Stimulated activated memory B cell treated with anti-CD40 and anti-IgM and Interleukin-4, amounts not matched to agents 10 μg/mL and 1 μg/mL and 100 μg/mL, for 72 hours (primary cell): ENCODE measurements at regions not wholly inside any gene's neighbourhood (a gene's known extent, or its start where the extent isn't known, plus 50 kb on each side); places are given as distances from the start of the nearest gene placed in this dataset.

Source experiments
- ATAC-seq: fragments of 150-1000 bp; cut with Tn5 transposase; 2 replicates; pipeline ENCODE4 v1.10.0; 2021
- H3K27ac Mint-ChIP-seq: one replicate; pipeline ENCODE4 v1.8.0; 2022; ENCODE audit warnings: mild to moderate bottlenecking, mixed read lengths
- H3K27me3 Mint-ChIP-seq: one replicate; pipeline ENCODE4 v1.8.0; 2022; ENCODE audit warnings: mixed read lengths
- H3K36me3 Mint-ChIP-seq: one replicate; pipeline ENCODE4 v1.8.0; 2022; ENCODE audit warnings: mixed read lengths
- H3K4me1 Mint-ChIP-seq: one replicate; pipeline ENCODE4 v1.8.0; 2022; ENCODE audit warnings: mixed read lengths
- H3K4me3 Mint-ChIP-seq: one replicate; pipeline ENCODE4 v1.8.0; 2022; ENCODE audit warnings: mild to moderate bottlenecking, moderate library complexity, mixed read lengths
- H3K9me3 Mint-ChIP-seq: one replicate; pipeline ENCODE4 v1.8.0; 2022; ENCODE audit warnings: mixed read lengths

GRCh38 chr15:72947709-72948108 lies 104.6 kb upstream of the NEO1 start:
- ATAC-seq, result no peak
- no peak overlapping the region for H3K27ac Mint-ChIP-seq
- peaks cover 35% of the 10 kb centered on the region for H3K27me3 Mint-ChIP-seq
- H3K4me1 Mint-ChIP-seq, result no peaks in the 10 kb centered on the region
- no peaks in the 10 kb centered on the region for H3K36me3 Mint-ChIP-seq
- H3K9me3 Mint-ChIP-seq, result peaks cover 18% of the 10 kb centered on the region
- H3K4me3 Mint-ChIP-seq, result no peak overlapping the region

- Mint-ChIP-seq H3K4me3 (no peak overlapping the region), H3K27me3 (peaks cover 24% of the 10 kb centered on the region), H3K9me3 (peaks cover 12% of the 10 kb centered on the region), H3K4me1 (no peaks in the 10 kb centered on the region), H3K36me3 (no peaks in the 10 kb centered on the region), H3K27ac (no peak overlapping the region)
- no peak for ATAC-seq
Measured at GRCh38 chr15:72944565-72944964, 107.7 kb upstream of the NEO1 start.

GRCh38 chr15:72940229-72940622 lies 112.0 kb upstream of the NEO1 start:
- Mint-ChIP-seq H3K27ac (no peak overlapping the region), H3K27me3 (peaks cover 41% of the 10 kb centered on the region), H3K4me3 (no peak overlapping the region), H3K36me3 (no peaks in the 10 kb centered on the region), H3K9me3 (no peaks in the 10 kb centered on the region), H3K4me1 (no peaks in the 10 kb centered on the region)
- no peak for ATAC-seq

GRCh38 chr15:72939514-72940228 lies 112.6 kb upstream of the NEO1 start:
- no peaks in the 10 kb centered on the region for H3K9me3 Mint-ChIP-seq
- peaks cover 44% of the 10 kb centered on the region for H3K27me3 Mint-ChIP-seq
- H3K27ac Mint-ChIP-seq, result no peak overlapping the region
- H3K4me3 Mint-ChIP-seq, result no peak overlapping the region
- ATAC-seq, result no peak
- H3K36me3 Mint-ChIP-seq, result no peaks in the 10 kb centered on the region
- no peaks in the 10 kb centered on the region for H3K4me1 Mint-ChIP-seq

- H3K27ac Mint-ChIP-seq, result no peak overlapping the region
- no peak for ATAC-seq
- H3K9me3 Mint-ChIP-seq, result no peaks in the 10 kb centered on the region
- H3K27me3 Mint-ChIP-seq, result peaks cover 56% of the 10 kb centered on the region
- no peak overlapping the region for H3K4me3 Mint-ChIP-seq
- H3K36me3 Mint-ChIP-seq, result no peaks in the 10 kb centered on the region
- H3K4me1 Mint-ChIP-seq, result no peaks in the 10 kb centered on the region
Measured at GRCh38 chr15:72936691-72937679, 115.3 kb upstream of the NEO1 start.

- Mint-ChIP-seq H3K36me3 (no peaks in the 10 kb centered on the region), H3K4me3 (no peak overlapping the region), H3K4me1 (no peaks in the 10 kb centered on the region), H3K27me3 (peaks cover 64% of the 10 kb centered on the region), H3K9me3 (no peaks in the 10 kb centered on the region), H3K27ac (no peak overlapping the region)
- no peak for ATAC-seq
Measured at GRCh38 chr15:72936237-72936636, 116.0 kb upstream of the NEO1 start.

- no peaks in the 10 kb centered on the region for H3K9me3 Mint-ChIP-seq
- H3K4me1 Mint-ChIP-seq, result no peaks in the 10 kb centered on the region
- H3K4me3 Mint-ChIP-seq, result no peak overlapping the region
- ATAC-seq, result no peak
- no peaks in the 10 kb centered on the region for H3K36me3 Mint-ChIP-seq
- peaks cover 71% of the 10 kb centered on the region for H3K27me3 Mint-ChIP-seq
- no peak overlapping the region for H3K27ac Mint-ChIP-seq
Measured at GRCh38 chr15:72935521-72935920, 116.7 kb upstream of the NEO1 start.

- Mint-ChIP-seq H3K27ac (no peak overlapping the region), H3K4me1 (no peaks in the 10 kb centered on the region), H3K9me3 (no peaks in the 10 kb centered on the region), H3K36me3 (no peaks in the 10 kb centered on the region), H3K4me3 (no peak overlapping the region), H3K27me3 (peaks cover 77% of the 10 kb centered on the region)
- ATAC-seq, result no peak
Measured at GRCh38 chr15:72934921-72935320, 117.3 kb upstream of the NEO1 start.

GRCh38 chr15:72933976-72934375 lies 118.3 kb upstream of the NEO1 start:
- Mint-ChIP-seq H3K9me3 (no peaks in the 10 kb centered on the region), H3K27me3 (peaks cover 86% of the 10 kb centered on the region), H3K27ac (no peak overlapping the region), H3K4me1 (no peaks in the 10 kb centered on the region), H3K4me3 (no peak overlapping the region), H3K36me3 (no peaks in the 10 kb centered on the region)
- no peak for ATAC-seq

- Mint-ChIP-seq H3K4me3 (no peak overlapping the region), H3K27me3 (peaks cover 90% of the 10 kb centered on the region), H3K9me3 (no peaks in the 10 kb centered on the region), H3K4me1 (peaks cover 1% of the 10 kb centered on the region), H3K27ac (no peak overlapping the region), H3K36me3 (no peaks in the 10 kb centered on the region)
- ATAC-seq, result no peak
Measured at GRCh38 chr15:72932472-72932871, 119.8 kb upstream of the NEO1 start.

GRCh38 chr15:72927451-72927850 lies 124.8 kb upstream of the NEO1 start:
- Mint-ChIP-seq H3K9me3 (no peaks in the 10 kb centered on the region), H3K4me3 (no peak overlapping the region), H3K36me3 (no peaks in the 10 kb centered on the region), H3K4me1 (peaks cover 4% of the 10 kb centered on the region), H3K27ac (no peak overlapping the region), H3K27me3 (peaks cover 64% of the 10 kb centered on the region)
- ATAC-seq, result no peak

- Mint-ChIP-seq H3K9me3 (no peaks in the 10 kb centered on the region), H3K4me1 (peaks cover 4% of the 10 kb centered on the region), H3K36me3 (no peaks in the 10 kb centered on the region), H3K27ac (no peak overlapping the region), H3K4me3 (no peak overlapping the region), H3K27me3 (peaks cover 46% of the 10 kb centered on the region)
- ATAC-seq, result no peak
Measured at GRCh38 chr15:72925661-72926060, 126.6 kb upstream of the NEO1 start.

GRCh38 chr15:72923289-72923688 lies 129.0 kb upstream of the NEO1 start:
- no peak for ATAC-seq
- Mint-ChIP-seq H3K27ac (no peak overlapping the region), H3K4me1 (peaks cover 4% of the 10 kb centered on the region)

GRCh38 chr15:72920551-72920950 lies 131.7 kb upstream of the NEO1 start:
- H3K27ac Mint-ChIP-seq, result no peak overlapping the region
- no peaks in the 10 kb centered on the region for H3K36me3 Mint-ChIP-seq
- no peaks in the 10 kb centered on the region for H3K4me1 Mint-ChIP-seq
- ATAC-seq, result no peak
- no peak overlapping the region for H3K4me3 Mint-ChIP-seq
- peaks cover 5% of the 10 kb centered on the region for H3K27me3 Mint-ChIP-seq
- H3K9me3 Mint-ChIP-seq, result no peaks in the 10 kb centered on the region

More at GRCh38 chr15:72923289-72923688, 129.0 kb upstream of the NEO1 start:
- no peaks in the 10 kb centered on the region for H3K9me3 Mint-ChIP-seq
- no peak overlapping the region for H3K4me3 Mint-ChIP-seq
- H3K27me3 Mint-ChIP-seq, result peaks cover 22% of the 10 kb centered on the region
- no peaks in the 10 kb centered on the region for H3K36me3 Mint-ChIP-seq

- no peak for ATAC-seq
- no peak overlapping the region for H3K27ac Mint-ChIP-seq
- H3K4me3 Mint-ChIP-seq, result no peak overlapping the region
- H3K4me1 Mint-ChIP-seq, result no peaks in the 10 kb centered on the region
- no peaks in the 10 kb centered on the region for H3K9me3 Mint-ChIP-seq
- H3K27me3 Mint-ChIP-seq, result no peaks in the 10 kb centered on the region
- H3K36me3 Mint-ChIP-seq, result no peaks in the 10 kb centered on the region
Measured at GRCh38 chr15:72919936-72920465, 132.3 kb upstream of the NEO1 start.
